GM18505 (cell line): ENCODE measurements at regions not wholly inside any gene's neighbourhood (a gene's known extent, or its start where the extent isn't known, plus 50 kb on each side); places are given as distances from the start of the nearest gene placed in this dataset.
"Not testable (repeated sequence)": the region's sequence is repeated elsewhere in the genome, so short reads cannot be mapped to it uniquely, and the experiment has no call there.

Source experiments
- ATAC-seq: cut with Tn5 transposase; IDR thresholded peaks from one replicate; pipeline ENCODE4 v1.9.1; 2021; ENCODE audit not compliant: unreplicated experiment
- POLR2A ChIP-seq: IDR thresholded peaks from 4 replicates; pipeline ENCODE4 v1.6.1; 2011; ENCODE audit warnings: borderline replicate concordance; ENCODE audit not compliant: insufficient read depth, insufficient read length; ENCODE audit errors: extremely low read depth

DNA sequence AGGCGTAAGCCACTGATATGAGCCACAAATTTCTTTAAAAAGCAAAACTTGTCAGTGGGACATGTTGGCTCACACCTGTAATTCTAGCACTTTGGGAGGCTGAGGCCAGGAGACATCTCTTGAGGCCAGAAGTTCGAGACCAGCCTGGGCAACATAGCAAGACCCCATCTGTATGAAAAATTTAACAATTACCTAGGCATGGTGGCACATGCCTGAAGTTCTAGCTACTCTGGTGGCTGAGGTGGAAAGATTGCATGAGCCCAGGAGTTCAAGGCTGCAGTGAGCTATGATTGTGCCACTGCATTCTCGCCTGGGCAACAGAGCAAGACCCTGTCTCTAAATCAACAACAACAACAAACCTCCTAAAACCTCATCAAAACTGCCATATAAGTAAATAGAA lies 147.6 kb upstream of the BARHL2 start:
- TF ChIP-seq POLR2A = no peak
- ATAC-seq = no peak

DNA sequence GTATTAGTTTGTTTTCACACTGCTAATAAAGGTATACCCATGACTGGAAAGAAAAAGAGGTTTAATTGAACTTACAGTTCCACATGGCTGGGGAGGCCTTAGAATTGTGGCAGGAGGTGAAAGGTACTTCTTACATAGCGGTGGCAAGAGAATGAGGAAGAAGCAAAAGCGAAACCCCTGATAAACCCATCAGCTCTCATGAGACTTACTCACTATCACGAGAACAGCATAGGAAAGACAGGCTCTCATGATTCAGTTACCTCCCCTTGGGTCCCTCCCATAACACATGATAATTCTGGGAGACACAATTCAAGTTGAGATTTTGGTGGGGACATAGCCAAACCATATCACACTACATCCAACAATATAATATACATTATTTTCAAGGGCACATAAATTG lies 145.7 kb upstream of the BARHL2 start:
- TF ChIP-seq POLR2A = no peak
- no peak for ATAC-seq

DNA sequence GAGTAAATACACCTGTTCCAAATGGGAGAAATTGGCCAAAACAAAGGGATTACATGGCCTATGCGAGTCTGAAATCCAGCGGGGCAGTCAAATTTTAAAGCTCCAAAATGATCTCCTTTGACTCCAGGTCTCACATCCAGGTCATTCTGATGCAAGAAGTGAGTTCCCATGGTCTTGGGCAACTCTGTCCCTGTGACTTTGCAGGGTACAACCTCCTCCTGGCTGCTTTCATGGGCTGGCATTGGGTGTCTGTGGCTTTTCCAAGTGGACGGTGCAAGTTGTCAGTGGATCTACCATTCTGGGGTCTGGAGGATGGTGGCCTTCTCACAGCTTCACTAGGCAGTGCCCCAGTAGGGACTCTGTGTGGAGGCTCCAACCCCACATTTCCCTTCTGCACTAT lies 144.3 kb upstream of the BARHL2 start:
- not testable (repeated sequence) for ATAC-seq

DNA sequence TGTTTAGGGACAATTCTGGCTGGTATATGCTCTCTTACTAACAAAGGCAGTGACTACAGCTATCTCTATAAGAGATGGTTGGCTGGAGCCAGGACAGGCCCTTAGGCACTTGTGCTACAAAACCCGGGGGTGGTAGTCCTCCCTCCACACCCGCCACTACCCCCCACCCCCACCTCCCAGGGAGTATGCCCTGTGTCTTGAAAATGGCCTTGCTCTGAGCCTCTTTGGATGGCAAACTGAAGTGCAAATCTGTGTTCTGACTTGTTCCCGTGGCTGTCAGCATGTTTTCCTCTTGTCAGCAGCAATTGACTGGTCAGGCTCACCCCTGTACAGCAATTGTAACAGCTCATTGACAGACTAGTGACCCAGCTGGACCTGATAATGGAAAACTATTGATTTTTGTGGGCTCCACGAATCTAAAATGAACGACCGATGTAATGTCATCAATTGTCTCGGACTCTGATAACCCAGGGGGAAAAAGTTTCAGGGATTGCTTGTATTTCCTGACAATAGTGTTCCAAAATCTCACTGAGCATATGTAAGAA lies 139.4 kb upstream of the BARHL2 start:
- no peak for ATAC-seq
- TF ChIP-seq POLR2A = no peak

DNA sequence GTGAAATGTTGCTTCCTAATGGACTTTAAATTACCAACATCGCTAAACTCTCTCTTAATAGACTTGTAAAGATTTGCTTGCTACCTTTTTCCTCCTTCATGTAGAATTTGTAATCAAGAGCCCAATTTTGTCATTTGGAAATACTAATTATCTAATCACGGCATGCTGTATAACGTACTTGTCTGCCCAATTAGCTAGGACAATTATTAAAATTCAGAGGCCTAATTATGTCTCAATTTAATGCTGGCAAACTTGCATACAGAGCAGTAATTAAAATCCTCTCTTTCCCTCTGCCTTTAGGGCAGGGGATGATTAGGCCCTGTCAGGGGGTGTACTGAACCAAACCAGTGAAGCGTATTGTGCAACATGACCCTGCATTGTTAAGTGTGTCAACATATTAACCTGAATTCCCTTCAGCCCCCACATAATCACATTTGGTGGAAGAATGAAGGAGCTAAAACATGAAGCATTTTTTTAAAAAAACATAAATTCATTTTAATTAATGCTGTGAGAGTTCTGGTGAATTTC lies 137.4 kb upstream of the BARHL2 start:
- TF ChIP-seq POLR2A = no peak
- ATAC-seq = no peak

DNA sequence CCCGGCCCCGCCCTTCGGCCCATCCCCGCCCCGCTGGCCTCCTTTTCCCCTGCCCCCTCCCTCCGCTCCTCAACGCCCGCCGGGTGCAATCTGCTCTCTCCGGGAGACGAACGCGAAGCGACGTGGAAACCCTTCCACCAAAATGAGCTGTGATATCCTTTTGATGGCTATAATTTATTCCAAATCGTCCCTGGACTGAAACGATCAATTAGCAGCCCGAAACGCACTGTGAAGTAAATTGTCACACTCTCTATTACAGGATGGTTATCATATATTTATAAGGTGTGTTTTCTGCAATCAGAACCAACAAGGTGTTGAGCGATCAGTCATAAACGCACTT lies 134.6 kb upstream of the BARHL2 start:
- ATAC-seq = no peak
- TF ChIP-seq POLR2A = no peak

DNA sequence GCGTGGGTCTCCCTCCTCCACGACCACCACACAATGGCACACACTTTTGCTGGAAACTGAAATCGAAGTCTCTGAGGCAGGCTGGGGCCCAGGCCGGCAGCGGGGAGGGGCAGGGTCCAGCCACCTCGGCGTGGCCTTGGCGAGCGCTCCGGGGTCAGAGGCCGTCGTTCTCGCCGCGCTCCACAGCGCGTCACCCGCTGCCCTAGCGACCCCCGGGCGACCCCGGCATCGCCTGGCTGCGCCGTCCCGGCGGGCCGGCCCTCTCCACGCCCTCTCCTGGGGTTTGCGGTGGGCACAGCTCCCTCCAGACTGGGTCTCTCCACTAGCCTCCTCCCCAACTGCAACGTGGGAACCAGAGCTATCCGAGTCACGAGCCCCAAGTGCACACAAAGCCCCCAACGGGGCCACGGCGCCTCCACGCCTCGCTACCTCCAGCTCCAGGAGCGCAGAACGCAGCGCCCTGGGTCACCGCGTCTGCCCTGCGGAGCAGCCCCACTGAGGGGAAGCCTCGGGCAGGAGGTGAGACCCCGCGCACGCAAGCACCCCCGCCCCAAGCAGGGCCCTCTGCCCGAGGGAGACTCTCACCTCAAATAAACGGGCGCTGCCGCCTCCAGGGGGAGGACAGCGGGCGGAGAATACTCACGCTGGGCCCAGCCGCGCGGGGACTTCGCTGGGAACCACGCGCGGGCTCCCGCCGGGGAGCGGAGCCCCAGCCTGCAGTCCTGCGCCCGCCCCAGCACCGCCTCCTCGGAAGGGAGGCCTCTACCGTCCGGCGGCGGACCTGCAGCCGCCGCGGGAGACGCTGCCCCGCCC lies 134.0 kb upstream of the BARHL2 start:
- TF ChIP-seq POLR2A = no peak
- peak; percentile 98 for ATAC-seq

DNA sequence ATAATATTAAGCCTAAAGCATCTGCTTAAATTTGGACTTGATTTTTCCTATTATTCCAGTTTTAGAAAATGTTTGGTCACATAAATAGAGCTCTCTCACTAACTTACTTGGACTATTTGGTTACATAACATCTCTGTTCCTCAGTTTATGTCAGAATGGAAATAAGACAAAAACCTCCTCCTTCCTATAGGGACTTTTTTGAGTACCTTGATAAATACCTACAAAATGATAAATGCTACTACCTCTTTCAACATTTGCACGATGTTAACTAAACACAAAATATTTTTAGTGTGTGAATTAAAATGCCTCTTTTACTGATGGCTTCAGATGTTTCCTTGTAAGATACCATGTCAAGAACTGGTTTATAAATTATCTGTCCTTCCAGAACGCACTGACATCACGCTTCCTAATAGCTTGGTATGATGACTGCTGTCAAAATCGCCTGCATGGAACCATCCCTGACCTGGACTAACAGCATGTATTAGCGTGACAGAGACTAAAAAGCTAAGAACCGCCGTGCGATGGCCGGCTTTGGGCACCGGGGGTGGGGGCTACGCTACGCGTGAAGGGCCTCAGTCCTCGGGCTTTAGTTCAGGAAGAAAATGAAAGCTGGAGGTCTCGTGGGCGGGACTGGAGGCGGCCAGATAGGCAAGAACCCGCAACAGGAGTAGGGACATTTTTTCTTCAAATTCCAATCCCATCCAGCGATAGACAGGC lies 133.2 kb upstream of the BARHL2 start:
- no peak for TF ChIP-seq POLR2A
- ATAC-seq = no peak

DNA sequence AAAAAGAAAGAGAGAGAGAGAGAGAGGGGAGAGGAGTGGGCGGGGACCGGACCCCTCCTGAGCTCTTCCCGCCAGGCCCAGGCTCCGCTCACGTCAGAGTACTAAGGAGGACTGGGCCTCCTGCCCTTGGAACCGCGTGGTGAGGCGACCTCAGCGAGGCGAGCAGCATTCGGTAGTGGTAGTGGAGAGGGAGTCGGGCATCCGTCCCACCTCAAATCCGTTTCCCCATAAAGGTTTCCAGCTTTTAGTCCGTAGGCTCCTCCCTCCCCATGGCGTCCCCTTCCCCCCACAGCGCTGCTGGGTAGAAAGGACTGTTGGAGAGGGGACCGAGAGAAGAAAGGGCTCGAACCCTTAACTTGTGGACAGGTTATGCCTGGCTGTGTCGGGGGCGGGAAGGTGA lies 124.4 kb upstream of the BARHL2 start:
- no peak for ATAC-seq
- TF ChIP-seq POLR2A = no peak

DNA sequence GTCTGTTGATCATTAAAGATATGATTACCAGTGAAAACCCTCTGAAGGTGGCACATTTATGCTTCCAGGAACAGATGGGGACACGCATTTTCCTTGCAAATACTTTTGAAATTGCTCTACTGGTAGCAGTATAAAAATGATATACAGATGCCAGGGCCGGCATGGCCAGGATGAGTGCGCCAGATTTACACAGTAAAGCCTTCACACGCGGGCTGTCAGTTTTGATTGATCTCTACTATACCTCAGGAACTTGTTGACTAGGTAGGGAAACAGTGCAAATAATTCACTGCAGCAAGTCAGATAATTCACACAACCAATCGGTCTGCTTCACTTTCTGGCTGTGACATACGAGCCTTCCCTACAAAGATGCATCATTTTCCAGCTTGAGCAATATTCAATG lies 123.2 kb upstream of the BARHL2 start:
- no peak for TF ChIP-seq POLR2A
- no peak for ATAC-seq

DNA sequence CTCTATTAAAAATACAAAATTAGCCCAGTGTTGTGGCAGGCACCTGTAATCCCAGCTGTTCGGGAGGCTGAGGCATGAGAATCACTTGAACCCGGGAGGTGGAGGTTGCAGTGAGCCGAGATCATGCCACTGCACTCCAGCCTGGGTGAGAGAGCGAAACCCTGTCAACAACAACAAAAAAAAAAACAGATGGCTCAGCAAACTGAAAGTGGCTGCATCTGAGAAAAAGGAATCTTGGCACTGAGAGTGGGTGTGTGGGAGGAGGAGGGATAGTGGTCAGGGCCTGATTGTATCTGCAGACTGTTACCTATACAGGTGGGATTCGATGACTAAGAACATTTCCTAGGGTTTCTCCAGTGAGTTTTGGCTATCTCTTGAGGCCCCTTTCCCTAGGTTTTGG lies 122.2 kb upstream of the BARHL2 start:
- TF ChIP-seq POLR2A = no peak
- no peak for ATAC-seq

DNA sequence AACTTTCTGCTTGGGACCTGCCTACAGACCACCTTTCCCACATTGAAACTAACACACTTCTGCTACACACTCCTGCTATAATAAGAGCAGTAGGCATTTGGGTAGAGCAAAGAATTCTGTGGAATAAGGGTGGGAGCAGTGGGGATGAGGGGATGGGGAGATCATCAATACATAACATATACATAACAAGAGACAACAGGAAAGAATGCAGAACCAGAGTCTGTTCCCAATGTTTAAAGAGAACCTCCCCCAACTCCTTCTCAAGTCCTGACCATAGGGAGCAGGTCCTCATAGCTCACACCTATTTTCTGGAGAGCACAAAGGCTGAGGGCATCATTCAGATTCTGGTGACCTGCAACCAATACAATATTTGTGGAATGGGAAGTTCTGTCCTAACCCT lies 121.6 kb upstream of the BARHL2 start:
- ATAC-seq = no peak
- TF ChIP-seq POLR2A = no peak

DNA sequence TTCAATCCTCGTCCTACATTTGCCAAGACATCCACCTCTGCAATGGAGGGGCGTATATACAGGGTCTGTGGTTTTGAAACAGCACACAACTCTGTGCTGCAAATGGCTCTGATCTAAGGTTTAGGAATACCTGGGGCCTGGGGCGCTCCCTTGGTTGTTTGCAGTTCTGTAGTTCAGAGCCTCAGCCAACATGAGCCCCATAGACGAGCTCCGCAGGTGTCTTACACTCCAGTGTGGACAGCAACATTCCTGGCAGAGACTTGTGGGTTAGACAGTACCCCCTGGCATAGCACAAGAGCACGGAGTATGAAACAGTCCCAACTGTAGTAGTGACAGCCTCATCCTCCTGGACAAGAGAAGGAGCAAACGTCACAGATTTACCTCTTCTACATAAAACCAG lies 120.3 kb upstream of the BARHL2 start:
- no peak for TF ChIP-seq POLR2A
- ATAC-seq = no peak

DNA sequence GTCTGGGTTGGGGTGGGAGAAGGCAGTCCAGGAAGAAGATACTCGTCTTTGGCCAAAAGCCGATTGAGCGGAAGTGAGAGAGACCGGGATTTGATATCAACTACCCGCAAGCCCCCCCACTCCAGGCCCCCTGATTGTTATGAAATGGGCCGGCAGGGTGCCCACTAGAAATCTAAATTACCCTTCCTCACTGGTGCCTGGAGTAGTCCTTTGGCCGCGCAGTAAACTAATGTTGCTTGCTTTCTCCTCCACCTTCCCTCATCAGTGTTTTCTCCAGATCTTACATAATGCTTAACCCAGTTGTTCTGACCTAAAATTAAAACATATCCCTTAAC lies 119.2 kb upstream of the BARHL2 start:
- ATAC-seq = no peak
- no peak for TF ChIP-seq POLR2A
